Thoracic aorta (tissue), 2 donors: ENCODE measurements at regions not wholly inside any gene's neighbourhood (a gene's known extent, or its start where the extent isn't known, plus 50 kb on each side); places are given as distances from the start of the nearest gene placed in this dataset.

ENCODE experiments used
- ATAC-seq: fragments of 150-250 bp; one replicate; pipeline ENCODE4 v1.8.0; 2017; ENCODE audit warnings: low read depth; ENCODE audit not compliant: insufficient number of reproducible peaks, low FRiP score
- DNase-seq: peaks from one replicate; pipeline ENCODE4 v3.0.0-alpha.2; 2020; ENCODE audit warnings: low spot score
- H3K27ac ChIP-seq, 2 donors: fragments of 200-600 bp; sonication (generic); 1 replicate in 1 of 2; 2 replicates in 1 of 2; pipeline ENCODE4 v1.5.1; 2016; ENCODE audit warnings: mild to moderate bottlenecking in 2 of 2, moderate library complexity in 2 of 2
- H3K27me3 ChIP-seq: fragments of 200-600 bp; sonication (generic); replicated peaks from 2 replicates; pipeline ENCODE4 v1.6.0; 2016; ENCODE audit warnings: mild to moderate bottlenecking; ENCODE audit not compliant: insufficient read depth
- H3K36me3 ChIP-seq: fragments of 200-600 bp; sonication (generic); one replicate; pipeline ENCODE4 v1.5.1; 2016
- H3K4me1 ChIP-seq, 2 donors: fragments of 200-600 bp; sonication (generic); 1 replicate in 1 of 2; 2 replicates in 1 of 2; pipeline versions ENCODE4 v1.5.1 to v1.6.0; 2016; ENCODE audit warnings: low read depth in 2 of 2, mild to moderate bottlenecking in 1 of 2; ENCODE audit not compliant: control insufficient read depth in 1 of 2
- H3K4me3 ChIP-seq: fragments of 200-600 bp; sonication (generic); 2 replicates; pipeline ENCODE4 v1.5.1; 2016; ENCODE audit warnings: mild to moderate bottlenecking
- H3K9me3 ChIP-seq: fragments of 200-600 bp; sonication (generic); 2 replicates; pipeline ENCODE4 v1.5.1; 2016
- TF ChIP-seq, protein P1 (sequence below): fragments of 200-600 bp; sonication (generic); IDR thresholded peaks from one replicate; pipeline ENCODE4 v1.5.1; 2019; ENCODE audit warnings: antibody characterized with exemption

DNA sequence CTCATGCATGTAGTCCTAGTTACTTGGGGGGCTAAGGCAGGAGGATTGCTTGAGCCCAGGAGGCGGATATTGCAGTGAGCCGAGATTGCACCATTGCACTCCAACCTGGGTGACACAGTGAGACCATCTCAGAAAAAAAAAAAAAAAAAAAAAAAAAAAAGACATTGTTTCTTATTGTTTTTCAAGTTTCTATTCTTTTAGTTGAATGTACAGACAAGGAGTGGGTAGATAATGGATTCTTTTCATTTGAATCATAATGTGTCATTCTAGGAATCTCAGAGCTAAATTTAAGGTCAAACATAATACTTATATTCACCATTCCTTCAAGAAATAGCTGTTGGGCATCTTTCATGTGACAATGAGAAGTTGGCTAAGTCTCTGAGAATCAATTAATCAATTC lies 157.0 kb upstream of the C21orf91 start:
- no peak overlapping the region for H3K27ac ChIP-seq
- DNase-seq, result no peak
- no peaks in the 10 kb centered on the region for H3K27me3 ChIP-seq
- ATAC-seq, result no peak
- TF ChIP-seq, protein P1, sequence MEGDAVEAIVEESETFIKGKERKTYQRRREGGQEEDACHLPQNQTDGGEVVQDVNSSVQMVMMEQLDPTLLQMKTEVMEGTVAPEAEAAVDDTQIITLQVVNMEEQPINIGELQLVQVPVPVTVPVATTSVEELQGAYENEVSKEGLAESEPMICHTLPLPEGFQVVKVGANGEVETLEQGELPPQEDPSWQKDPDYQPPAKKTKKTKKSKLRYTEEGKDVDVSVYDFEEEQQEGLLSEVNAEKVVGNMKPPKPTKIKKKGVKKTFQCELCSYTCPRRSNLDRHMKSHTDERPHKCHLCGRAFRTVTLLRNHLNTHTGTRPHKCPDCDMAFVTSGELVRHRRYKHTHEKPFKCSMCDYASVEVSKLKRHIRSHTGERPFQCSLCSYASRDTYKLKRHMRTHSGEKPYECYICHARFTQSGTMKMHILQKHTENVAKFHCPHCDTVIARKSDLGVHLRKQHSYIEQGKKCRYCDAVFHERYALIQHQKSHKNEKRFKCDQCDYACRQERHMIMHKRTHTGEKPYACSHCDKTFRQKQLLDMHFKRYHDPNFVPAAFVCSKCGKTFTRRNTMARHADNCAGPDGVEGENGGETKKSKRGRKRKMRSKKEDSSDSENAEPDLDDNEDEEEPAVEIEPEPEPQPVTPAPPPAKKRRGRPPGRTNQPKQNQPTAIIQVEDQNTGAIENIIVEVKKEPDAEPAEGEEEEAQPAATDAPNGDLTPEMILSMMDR, result no peak
- H3K4me1 ChIP-seq, result no peaks in the 10 kb centered on the region
- no peak overlapping the region for H3K4me3 ChIP-seq
- H3K9me3 ChIP-seq, result no peaks in the 10 kb centered on the region
- H3K36me3 ChIP-seq, result no peaks in the 10 kb centered on the region

DNA sequence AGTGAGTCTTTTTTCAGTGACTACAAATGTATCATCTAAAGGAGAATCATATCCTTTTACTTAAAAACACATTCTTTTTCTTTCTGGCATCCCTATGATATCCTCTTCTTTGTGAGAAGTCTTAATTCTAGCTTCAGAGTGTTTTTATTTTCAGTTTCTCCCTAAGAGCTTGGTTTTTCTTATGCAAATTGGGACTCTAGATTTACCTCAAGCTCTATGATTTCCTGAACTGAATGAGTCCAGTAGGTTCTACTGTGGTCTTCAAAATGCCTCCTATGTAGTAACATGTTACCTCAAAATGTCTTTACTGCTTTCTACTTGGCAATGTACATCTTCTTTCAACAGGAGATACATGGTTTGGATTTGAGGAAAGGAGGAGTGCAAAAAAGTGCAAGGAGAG lies 148.2 kb upstream of the C21orf91 start:
- no peak overlapping the region for H3K4me3 ChIP-seq
- DNase-seq (no peak), ATAC-seq (no peak)
- no peaks in the 10 kb centered on the region for H3K4me1 ChIP-seq
- no peaks in the 10 kb centered on the region for H3K36me3 ChIP-seq
- no peaks in the 10 kb centered on the region for H3K9me3 ChIP-seq
- TF ChIP-seq, protein P1, result no peak
- H3K27ac ChIP-seq, result no peak overlapping the region
- H3K27me3 ChIP-seq, result no peaks in the 10 kb centered on the region

DNA sequence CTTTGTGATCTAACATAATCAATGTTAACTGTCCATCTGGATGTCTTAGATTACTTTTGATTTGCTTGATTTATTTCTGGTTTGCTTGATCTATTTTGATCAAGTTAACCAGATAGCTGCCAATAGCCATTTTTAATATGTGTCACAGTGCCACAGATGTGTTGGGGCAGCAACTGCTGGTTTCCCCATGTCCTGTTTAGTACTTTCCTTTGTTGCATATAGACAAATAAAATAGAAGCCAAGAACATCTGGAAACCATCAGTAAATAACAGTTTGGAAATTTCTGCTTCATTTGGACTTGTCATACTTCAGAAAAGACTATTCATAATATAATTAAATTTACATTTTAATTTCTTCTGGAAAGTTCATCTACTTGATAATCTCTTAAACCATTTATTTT lies 145.6 kb upstream of the C21orf91 start:
- Histone ChIP-seq H3K27me3 (no peaks in the 10 kb centered on the region), H3K4me3 (no peak overlapping the region), H3K4me1 (no peaks in the 10 kb centered on the region), H3K36me3 (no peaks in the 10 kb centered on the region), H3K27ac (no peak overlapping the region), H3K9me3 (no peaks in the 10 kb centered on the region)
- TF ChIP-seq, protein P1, result no peak
- DNase-seq (no peak), ATAC-seq (no peak)

DNA sequence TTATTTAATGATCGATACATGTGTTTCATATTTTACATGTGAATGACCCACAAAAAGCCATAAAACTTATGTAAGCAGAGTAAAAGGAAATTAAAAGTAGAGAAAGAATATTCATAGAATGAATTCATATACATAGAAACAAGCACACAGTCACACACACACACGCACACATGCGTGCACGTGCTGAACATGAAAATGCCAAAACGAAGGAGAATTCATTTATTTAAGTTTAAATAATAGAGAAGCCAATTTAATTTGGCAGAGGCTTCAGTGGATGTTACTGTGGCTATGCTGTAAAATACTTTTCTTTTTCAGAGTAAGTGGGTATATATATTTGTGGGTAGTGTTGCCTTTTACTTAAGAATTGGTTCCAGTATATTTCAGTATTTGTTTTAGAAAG lies 145.0 kb upstream of the C21orf91 start:
- no peak for DNase-seq
- Histone ChIP-seq H3K27me3 (no peaks in the 10 kb centered on the region), H3K4me1 (no peaks in the 10 kb centered on the region), H3K36me3 (no peaks in the 10 kb centered on the region), H3K4me3 (no peak overlapping the region), H3K9me3 (no peaks in the 10 kb centered on the region), H3K27ac (no peak overlapping the region)
- ATAC-seq, result no peak
- TF ChIP-seq, protein P1, result no peak

DNA sequence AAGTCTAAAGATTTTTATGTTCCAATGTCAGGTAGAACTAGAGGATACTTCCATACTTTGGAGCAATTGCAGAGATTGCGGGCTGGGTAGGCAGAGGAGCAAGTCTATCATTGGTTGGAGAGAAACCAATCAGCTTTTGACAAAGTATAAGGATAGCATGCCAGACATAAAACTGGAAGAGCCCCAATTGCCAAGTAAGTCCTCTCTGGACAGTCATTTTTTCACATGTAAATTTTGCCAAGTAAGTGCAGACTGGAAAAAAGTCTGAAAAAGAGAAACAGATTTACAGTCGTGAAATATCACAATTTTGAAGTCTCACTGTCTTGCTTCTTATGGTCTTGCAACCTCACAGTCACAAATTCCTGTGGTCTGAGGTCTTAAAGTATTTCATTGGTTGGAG lies 131.4 kb upstream of the C21orf91 start:
- no peak for ATAC-seq

More for the DNA sequence above, 131.4 kb upstream of the C21orf91 start:
- Histone ChIP-seq H3K4me1 (peaks cover 11 to 22% of the 10 kb centered on the region in 2 donors), H3K9me3 (no peaks in the 10 kb centered on the region), H3K27ac (no peak overlapping the region), H3K36me3 (no peaks in the 10 kb centered on the region), H3K27me3 (no peaks in the 10 kb centered on the region), H3K4me3 (no peak overlapping the region)
- TF ChIP-seq, protein P1, result no peak
- no peak for DNase-seq
